ENCODE measurements at regions not wholly inside any gene's neighbourhood (a gene's known extent, or its start where the extent isn't known, plus 50 kb on each side); places are given as distances from the start of the nearest gene placed in this dataset.

GRCh38 chr10:3886641-3887251, 101.7 kb upstream of the KLF6 start:
- no peak for TF ChIP-seq CTCF (IDR thresholded peaks at IDR 0.05; ENCODE audit: low read depth, low read length)
- no peak overlapping the region for H3K4me3 ChIP-seq (ENCODE audit: low read depth, low read length)

GRCh38 chr10:3886191-3886590, 101.2 kb upstream of the KLF6 start:
- no peak overlapping the region for H3K4me3 ChIP-seq (ENCODE audit: low read depth, low read length)
- no peak for TF ChIP-seq CTCF (IDR thresholded peaks at IDR 0.05; ENCODE audit: low read depth, low read length)

- no peak for TF ChIP-seq CTCF (IDR thresholded peaks at IDR 0.05; ENCODE audit: low read depth, low read length)
- H3K4me3 ChIP-seq (ENCODE audit: low read depth, low read length), result no peak overlapping the region
Observed at GRCh38 chr10:3882855-3883254, 97.8 kb upstream of the KLF6 start.

GRCh38 chr10:3881622-3882021, 96.6 kb upstream of the KLF6 start:
- H3K4me3 ChIP-seq (ENCODE audit: low read depth, low read length), result no peak overlapping the region
- no peak for TF ChIP-seq CTCF (IDR thresholded peaks at IDR 0.05; ENCODE audit: low read depth, low read length)

- no peak overlapping the region for H3K4me3 ChIP-seq (ENCODE audit: low read depth, low read length)
- no peak for TF ChIP-seq CTCF (IDR thresholded peaks at IDR 0.05; ENCODE audit: low read depth, low read length)
Observed at GRCh38 chr10:3879073-3879472, 94.1 kb upstream of the KLF6 start.

- H3K4me3 ChIP-seq (ENCODE audit: low read depth, low read length), result no peak overlapping the region
Observed at GRCh38 chr10:3877211-3878000, 92.4 kb upstream of the KLF6 start.

More at GRCh38 chr10:3877211-3878000, 92.4 kb upstream of the KLF6 start:
- no peak for TF ChIP-seq CTCF (IDR thresholded peaks at IDR 0.05; ENCODE audit: low read depth, low read length)
